HG03520 (cell line): ENCODE measurements at regions not wholly inside any gene's neighbourhood (a gene's known extent, or its start where the extent isn't known, plus 50 kb on each side); places are given as distances from the start of the nearest gene placed in this dataset.

ENCODE experiments used
- ATAC-seq: cut with Tn5 transposase; IDR thresholded peaks from one replicate; pipeline ENCODE4 v1.9.1; 2021; ENCODE audit warnings: mild to moderate bottlenecking, moderate library complexity; ENCODE audit not compliant: unreplicated experiment

DNA sequence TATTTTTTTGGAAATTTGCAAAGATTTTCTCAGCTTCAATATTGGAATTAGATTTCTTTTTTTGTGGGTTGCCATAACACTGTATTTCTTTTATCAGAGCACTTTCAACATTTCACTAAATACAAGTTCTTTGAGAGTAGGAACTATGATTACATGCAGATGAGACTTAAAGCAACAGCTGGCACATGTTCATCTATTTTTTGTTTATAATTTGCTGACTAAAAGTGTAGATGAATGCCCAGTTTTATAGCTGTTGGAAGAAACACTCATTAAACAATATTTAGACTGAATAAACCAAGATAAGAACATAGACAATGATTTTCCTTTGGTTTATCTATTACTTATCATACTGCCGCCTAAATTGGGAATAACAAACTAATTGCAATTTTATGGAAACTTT is 803.0 kb upstream of the KLHL1 start:
- no peak for ATAC-seq

DNA sequence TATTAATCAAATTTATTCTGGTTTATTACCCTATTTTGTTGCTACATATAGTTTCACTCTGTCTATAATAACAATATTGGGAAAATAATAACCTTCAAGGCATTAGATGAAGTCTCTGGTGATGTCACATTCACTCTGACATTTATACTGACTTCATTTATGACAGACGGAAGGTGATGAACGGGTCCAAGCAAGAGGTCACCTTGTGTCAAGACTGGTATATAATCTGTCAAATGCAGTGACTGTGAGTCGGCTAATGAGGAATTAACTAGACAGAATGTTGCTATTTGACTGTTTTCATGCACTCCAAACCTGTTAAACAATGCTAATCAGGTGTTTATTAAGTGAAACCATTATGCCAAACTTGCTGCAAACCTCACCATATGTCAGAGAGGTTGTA is 800.5 kb upstream of the KLHL1 start:
- no peak for ATAC-seq

DNA sequence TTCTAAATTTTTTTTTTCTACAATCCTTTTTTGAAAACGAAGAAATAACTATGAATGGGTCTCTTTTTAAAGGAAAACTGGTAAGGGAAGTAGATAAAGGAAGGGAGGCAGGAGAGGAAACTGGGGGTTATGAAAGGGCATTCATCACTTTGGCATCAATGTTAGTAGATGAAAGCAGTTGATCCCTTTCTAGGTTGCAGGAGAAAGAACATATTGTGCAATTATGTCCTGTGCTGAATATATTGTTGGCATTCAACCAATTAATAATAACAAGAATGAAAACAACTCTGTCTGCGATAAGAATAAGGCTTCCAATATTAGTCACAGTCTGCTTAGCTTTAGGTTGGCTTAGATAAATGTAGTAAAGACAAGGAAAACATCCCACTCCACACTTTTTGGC is 796.8 kb upstream of the KLHL1 start:
- no peak for ATAC-seq

DNA sequence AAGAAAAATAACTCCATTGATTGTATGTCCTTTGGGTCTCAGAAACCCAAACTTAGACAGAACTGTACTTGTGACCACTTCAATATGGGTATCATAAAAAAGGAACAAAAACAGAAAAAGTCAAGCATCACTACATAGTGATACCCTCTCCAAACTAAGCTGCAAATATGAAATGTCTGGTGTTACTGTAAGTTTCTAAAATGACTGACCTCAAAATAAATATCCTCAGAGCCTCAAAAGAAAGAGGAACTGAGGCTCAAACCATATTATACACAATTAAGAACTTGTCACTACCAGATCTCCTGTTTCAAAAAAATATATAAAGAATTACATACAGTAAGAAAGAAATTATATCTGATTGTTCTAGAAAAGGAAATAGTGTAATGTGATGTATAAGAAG is 787.9 kb upstream of the KLHL1 start:
- ATAC-seq: peak; percentile 54

DNA sequence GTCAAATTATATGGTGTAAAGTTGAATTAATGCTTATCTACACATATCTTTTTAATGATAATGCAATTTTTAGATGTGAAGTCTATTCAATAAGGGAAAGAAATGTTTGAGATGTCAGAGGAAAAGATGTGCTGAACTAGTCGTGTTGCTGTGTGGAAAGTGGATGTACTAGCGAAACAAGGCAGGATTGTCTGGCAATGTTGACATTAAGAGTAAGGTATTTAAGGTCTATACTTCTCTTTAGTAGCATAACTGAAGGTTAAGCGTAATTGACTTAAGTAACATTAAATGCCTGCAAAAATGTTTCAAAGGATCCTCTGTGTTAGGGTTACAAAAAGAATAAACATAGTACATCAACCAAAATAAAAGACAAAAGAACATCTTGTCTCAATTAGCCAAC is 787.3 kb upstream of the KLHL1 start:
- ATAC-seq: no peak

DNA sequence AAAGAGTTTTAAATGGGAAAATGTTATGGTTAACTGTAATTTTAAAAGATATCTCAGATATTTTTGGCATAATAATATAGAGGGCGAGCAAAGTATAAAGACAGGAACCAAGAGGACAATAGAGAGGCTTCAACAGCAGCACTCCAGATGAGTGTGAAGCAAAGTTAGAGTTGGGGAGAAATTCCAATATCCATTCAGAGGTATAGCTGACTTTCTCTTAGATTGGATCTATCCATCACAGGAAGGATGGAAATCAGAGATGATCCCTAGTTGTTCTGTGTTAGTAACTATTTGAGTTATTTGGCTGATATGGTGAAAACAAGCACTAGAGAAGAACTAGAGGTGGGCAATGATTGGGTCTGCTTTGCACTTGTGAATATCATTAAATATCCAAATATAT is 786.0 kb upstream of the KLHL1 start:
- ATAC-seq: no peak

DNA sequence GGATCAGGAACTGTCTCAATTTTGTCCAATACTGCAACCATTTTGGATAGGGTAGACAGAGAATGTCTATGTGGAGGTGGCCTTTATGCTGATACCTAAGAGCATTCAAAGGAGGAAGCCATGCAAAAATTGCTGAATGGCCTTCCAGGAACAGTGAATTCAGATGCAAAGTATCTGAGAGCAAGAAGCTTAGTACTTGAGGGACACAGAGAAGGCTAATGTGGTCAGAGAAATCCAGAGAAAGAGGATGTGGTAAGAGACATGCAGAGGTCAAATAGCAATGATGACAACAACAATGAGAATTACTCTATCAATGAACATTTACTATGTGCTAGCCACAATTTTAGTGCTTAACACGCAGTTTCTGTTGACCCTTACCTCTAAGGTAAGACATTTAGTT is 785.6 kb upstream of the KLHL1 start:
- peak; percentile 57 for ATAC-seq

DNA sequence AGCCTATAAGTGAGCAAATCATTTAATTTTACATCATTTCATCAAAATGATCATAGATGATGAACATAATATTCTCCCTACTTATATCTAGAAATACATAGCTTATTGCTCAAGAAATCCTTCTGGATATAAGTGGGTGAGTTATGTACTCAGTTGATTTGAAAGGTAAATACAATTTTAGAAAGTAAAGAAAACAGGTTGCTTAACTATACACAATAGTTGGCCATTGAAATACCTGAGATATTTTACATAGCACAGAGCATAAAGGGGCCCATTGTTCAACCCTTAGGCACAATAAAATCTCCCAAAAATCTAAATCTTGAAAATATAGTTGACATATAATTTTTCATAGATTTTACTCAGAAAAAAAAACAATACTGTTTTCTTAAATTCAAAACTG is 782.0 kb upstream of the KLHL1 start:
- ATAC-seq: no peak

DNA sequence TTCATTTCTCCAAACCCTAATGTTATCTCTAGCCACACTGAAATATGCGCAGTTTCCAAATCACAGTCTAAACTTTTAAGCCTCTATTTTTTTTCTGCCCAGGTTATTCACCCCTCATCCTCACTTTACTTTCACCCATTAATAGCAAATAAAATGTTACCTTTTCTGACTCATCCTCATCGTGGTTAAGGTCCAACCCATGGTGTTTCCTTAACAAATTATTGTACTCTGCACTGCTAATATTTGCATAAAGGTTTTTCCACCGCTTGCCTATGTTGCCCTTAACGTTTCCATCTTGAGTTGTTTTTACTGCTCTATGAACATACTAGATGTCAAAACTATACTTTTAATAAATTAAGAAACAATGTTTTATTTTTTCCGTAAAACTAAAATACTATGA is 780.9 kb upstream of the KLHL1 start:
- ATAC-seq: no peak

DNA sequence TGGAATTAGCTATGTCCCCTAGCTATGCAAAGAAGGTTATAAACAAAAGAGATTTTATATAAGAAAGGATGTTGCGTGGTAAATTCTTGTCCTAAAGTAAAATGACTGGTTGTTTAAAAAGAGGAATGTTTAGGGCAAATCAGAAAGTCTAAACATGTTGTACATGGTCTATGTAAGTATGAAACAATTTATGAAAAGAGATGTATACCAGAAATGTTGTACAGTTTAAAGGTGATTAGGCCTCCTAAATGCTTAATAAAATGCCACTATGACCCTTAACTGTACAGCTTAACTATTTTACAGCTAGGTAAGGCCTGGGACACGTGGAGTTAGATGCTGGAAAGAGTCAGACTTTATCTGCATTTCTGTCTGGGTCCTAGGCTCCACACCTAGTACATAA is 775.9 kb upstream of the KLHL1 start:
- no peak for ATAC-seq

DNA sequence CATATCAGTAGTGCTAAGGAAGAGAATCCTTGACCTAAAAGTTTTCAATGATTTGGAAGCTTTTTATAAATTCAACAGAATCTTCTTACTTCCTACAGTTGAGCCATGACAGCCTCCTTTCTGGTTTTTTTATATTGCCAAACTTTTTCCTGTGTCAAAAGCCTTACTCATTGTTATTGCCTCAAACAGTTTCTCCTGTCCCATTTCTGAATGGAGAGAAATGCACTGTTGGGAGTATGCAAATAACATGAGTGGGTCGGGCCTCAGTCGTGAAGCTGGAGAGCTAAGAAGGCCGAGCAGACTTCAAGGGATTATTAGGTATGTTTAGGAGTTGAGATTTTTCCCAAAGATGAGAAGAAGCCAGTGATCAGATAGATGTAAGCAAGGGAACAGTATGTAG is 766.4 kb upstream of the KLHL1 start:
- no peak for ATAC-seq

DNA sequence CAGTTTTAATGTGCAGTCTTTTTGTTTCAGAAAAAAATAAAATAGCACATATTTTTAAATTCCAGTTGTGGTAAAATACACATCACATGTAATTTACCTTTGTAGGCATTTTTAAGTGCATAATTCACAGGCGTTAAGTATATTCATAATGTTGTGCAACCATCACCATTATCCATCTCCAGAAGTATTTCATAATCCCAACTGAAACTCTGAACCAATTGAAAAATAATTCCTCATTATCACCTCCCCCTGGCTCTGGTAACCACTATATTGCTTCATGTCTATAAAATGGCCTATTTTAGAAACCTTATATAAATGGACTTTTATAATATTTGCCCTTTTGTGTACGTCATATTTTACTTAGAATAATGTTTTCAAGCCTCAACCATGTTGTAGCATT is 756.5 kb upstream of the KLHL1 start:
- no peak for ATAC-seq

DNA sequence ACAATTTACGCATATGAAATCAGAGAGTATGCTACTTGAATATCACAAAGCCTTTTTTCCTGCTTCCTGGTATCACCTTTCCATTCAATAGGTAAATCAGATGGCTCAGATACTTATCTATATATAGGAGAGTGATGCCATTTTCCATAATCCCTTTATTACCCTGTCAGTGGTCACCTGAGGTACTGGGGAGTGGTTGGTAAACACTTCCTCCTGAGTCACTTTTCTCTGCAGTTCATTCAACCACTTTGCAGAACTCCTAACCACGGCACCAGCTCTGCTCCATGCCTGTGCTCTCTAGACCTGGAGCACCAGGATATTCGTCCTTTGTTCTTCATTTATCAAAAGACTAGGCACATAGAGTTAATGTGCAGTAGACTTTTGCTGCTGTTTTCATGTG is 748.5 kb upstream of the KLHL1 start:
- no peak for ATAC-seq

DNA sequence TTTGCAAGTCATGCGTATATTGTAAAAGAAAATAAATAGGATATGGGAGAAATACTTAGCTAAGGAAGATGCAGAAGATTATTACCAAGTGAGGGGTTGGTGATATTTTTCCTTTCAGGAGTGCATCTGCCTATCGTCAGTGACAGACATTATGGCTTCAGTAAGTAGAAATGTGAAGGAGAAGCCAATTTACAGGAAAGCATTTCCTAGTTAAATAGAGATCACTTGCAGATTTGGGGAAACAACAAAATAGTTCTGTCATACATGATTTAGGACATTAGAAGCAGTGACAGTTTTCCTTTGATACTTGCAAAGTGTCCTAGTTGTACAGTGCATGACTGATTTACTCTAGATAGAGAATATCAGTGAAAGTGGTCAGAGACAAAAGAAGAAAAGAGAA is 747.8 kb upstream of the KLHL1 start:
- ATAC-seq: no peak

DNA sequence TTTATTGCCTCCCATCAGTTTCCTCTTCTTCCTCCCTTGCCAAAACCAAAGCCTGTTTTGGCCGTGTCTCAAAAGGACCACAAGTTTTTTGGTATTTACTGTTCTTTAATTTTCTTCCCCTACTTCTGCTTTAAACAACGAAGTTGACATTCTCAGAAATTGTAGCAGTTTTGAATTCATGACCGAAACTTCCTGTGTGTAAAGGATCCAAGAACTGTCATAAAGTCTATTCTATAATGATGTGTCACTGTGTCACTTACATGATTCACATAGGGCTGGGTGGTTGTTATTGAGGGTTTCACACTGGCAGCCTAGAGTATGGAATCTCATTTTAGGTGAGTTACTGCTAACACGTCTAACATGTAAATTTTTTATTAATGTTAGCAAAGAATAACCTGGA is 741.0 kb upstream of the KLHL1 start:
- no peak for ATAC-seq

DNA sequence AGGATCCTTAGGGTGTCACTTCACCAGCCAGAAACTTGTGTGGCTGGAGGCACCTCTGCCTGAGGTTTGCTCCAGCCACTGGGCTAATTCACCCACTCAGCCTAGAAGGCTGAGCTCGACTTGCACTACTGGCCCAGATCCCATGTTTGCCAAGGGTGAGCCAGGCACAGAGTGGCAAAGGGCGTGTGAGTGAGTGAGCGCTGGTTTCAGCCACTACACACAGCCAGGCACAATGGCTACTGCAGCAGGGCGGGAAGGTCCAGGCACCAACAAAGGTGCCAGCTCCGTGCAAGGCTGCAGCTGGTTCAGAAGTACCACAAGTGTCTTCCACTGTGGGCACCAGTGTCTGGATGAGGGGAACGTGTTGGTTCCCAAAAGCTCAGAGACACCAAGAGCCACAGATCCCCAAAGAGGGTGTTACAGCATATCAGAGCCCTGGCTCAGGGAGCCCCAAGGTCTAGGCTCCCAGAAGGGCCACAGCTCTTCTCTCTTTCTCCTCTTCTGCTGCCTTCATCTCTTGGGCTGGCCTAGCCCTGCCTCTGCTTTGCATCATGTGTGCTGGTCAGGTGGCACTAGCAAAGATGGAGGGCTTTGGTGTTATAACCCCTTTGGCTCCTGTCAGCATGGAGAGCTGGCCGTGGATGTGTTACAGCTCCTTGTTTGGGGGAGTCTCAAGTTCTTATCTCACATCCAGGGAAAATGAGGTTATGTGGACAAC is 736.3 kb upstream of the KLHL1 start:
- ATAC-seq: no peak

DNA sequence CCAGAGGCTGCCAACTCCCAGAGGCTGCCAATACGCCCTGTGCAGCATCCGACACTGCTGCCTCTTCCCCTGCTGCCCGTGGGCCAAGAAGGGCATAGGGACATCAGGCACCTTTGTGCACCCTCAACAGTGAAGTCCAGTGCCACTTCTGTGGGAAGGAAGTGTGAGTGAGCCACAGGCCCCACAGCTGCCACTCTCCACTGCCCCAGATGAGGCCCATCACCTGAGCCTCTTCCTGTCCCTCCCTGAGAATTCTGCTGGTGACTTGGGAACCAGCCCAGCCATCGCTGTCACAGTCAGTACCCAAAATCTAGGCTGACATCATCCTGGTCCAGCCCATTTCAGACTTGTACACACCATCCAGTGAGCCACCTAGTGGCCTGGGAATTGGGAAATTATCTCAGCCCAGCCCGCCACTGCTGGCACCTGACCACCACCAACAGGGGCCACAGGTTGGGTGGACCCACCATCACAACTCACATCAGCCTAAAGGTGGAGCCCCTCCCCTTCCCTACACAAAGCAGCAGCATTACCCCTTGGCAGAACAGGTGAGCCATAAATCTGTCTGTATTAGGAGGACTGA is 733.9 kb upstream of the KLHL1 start:
- no peak for ATAC-seq

DNA sequence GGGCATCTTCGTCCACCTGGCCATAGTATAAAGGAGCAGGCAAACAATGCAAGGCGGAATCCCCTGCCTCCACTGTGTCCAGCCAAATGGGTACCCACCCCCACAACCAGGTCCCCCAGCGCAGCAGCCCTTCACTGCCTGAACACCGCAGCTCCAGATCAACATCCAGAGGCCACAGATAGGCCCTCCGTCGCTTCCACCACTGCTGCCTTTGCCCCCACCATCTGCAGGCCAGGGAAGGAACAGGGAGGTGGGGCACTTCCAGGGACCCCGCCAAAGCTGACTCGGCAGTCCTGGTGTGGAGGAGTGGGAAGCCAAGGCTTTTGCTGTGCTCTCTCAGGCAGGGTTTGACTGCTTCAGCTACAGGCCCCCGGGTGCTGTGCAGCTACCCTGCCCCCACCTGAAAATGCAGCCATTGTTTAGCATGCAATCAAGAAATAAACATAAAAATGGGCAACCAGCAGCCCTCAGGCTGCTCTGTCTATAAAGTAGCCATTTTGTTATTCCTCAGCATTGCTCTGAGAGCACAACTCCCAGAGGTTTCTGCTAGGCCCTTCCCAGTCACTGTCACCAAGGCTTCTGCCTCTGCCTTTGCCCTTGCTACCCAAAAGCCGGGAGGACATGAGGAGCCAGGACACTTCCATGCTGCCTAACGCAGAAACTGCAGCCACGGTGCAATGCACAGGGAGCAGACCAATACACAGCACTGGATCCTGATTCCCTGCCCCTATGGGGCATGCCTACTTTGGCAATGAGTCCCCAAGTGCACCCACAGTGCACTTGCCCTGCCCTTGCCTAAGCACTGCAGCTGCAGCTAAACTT is 733.2 kb upstream of the KLHL1 start:
- ATAC-seq: no peak

DNA sequence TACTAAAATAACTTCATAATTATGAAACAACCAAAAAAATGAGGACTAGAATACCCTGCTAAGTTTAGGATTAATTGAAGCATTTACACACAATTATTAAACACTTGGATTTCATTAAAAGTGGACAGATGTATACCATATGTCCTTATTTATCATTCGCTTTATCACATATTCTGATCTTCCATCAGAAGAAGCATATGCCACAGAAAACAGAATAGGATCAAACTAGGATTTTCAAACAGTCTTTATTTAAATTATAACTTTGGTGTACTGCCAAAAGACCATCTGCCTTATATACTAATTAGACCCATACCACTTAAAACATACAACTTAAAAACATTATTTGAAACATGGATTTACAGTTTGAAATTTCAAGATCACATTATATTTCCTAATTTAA is 727.1 kb upstream of the KLHL1 start:
- ATAC-seq: no peak

DNA sequence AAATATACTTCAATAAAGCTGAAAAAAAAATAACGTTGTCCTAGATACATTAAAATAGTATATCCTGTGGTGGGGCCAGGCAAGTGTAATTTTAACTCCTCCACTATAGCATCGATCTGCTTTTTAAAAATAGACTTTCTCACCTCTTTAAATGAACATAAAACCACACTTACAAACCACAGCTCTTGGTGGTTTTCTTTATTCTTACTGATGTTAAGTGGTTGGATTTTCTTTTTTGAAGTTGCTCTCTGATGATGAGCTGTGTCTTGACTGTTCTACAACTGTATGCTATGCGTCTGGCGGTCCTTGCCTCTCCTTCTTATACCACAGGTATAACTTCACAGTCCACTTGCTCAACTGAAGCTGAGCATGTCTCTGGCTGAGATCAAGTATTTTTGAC is 721.5 kb upstream of the KLHL1 start:
- no peak for ATAC-seq

DNA sequence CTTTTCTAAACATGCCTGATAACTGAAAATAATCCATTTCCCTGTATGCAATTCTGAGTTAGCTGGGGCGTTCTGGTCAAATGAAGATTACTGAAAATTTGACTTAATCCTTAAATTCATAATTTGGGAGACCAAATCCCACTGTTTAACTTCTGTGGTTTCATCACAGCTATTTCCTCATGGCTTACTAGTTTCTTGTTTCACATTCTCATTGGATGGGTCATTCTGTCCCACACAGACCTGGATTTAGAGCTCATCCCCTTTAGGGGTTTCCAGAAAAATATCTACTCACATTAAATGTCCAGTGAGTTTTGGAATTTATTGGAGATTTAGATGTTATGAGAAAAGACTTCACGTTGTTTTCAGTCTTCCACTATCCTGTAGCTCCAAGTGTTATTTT is 709.3 kb upstream of the KLHL1 start:
- ATAC-seq: no peak

DNA sequence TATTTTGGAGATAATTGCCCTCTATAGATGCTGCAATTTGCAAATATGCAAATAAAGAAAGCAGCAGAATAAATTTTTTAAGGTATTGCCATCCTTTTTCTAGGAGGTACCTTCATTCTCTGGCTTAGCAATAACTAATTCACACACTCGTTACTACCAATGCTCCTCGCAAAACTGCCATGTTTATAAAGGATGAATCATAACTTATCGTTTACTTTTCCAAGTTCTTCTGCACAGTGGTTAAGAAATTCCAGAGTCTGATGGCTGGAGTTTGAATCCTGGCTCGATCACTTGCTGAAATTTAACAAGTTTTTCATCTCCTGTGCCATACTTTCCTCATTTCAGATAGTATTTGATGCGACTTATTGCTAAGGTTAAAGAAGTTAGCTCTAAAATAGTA is 708.6 kb upstream of the KLHL1 start:
- no peak for ATAC-seq
